Vagina (tissue), 2 donors: ENCODE measurements at regions not wholly inside any gene's neighbourhood (a gene's known extent, or its start where the extent isn't known, plus 50 kb on each side); places are given as distances from the start of the nearest gene placed in this dataset.

ENCODE experiments used
- POLR2A ChIP-seq, 2 donors: fragments of 450-650 bp; IDR thresholded peaks; one replicate each; pipeline ENCODE4 v1.6.1; 2017; ENCODE audit warnings: antibody characterized with exemption in 2 of 2, mild to moderate bottlenecking in 2 of 2, moderate library complexity in 2 of 2
- POLR2AphosphoS5 ChIP-seq, 2 donors: sonication (generic); formaldehyde crosslinking; IDR thresholded peaks; one replicate each; pipeline ENCODE4 v1.9.0; 2017; ENCODE audit warnings: antibody characterized with exemption in 2 of 2, mild to moderate bottlenecking in 2 of 2, low read depth in 1 of 2; ENCODE audit not compliant: insufficient read depth in 1 of 2
- TF ChIP-seq, protein P1 (sequence below), 3 experiments: fragments of 450-650 bp in 2 of 3; fragments of 200-600 bp in 1 of 3; sonication (generic) in 1 of 3; IDR thresholded peaks; one replicate each; pipeline ENCODE4 v1.5.1; 2017 to 2019; ENCODE audit warnings: antibody characterized with exemption in 3 of 3, mild to moderate bottlenecking in 2 of 3, moderate library complexity in 2 of 3

GRCh38 chr2:8049176-8049575 is 632.7 kb upstream of the ID2 start:
- TF ChIP-seq POLR2A (IDR thresholded peaks at IDR 0.05): no peak
- TF ChIP-seq, protein P1, sequence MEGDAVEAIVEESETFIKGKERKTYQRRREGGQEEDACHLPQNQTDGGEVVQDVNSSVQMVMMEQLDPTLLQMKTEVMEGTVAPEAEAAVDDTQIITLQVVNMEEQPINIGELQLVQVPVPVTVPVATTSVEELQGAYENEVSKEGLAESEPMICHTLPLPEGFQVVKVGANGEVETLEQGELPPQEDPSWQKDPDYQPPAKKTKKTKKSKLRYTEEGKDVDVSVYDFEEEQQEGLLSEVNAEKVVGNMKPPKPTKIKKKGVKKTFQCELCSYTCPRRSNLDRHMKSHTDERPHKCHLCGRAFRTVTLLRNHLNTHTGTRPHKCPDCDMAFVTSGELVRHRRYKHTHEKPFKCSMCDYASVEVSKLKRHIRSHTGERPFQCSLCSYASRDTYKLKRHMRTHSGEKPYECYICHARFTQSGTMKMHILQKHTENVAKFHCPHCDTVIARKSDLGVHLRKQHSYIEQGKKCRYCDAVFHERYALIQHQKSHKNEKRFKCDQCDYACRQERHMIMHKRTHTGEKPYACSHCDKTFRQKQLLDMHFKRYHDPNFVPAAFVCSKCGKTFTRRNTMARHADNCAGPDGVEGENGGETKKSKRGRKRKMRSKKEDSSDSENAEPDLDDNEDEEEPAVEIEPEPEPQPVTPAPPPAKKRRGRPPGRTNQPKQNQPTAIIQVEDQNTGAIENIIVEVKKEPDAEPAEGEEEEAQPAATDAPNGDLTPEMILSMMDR (IDR thresholded peaks at IDR 0.05): no peak
- TF ChIP-seq POLR2AphosphoS5 (IDR thresholded peaks at IDR 0.05; ENCODE audit: insufficient read depth in 1 of 2, low read depth in 1 of 2): no peak
